ENCODE measurements at regions not wholly inside any gene's neighbourhood (a gene's known extent, or its start where the extent isn't known, plus 50 kb on each side); places are given as distances from the start of the nearest gene placed in this dataset.

- no peak for DNase-seq (ENCODE audit: low read depth in 2 of 2)
These were observed 290.5 kb downstream of the KBTBD8 start for GRCh38 chr3:67288466-67289106.

- no peak for DNase-seq (ENCODE audit: low read depth in 2 of 2)
These were observed 291.5 kb downstream of the KBTBD8 start for GRCh38 chr3:67289626-67290025.

- no peak for DNase-seq (ENCODE audit: low read depth in 2 of 2)
These were observed 292.3 kb downstream of the KBTBD8 start for GRCh38 chr3:67290438-67290837.

GRCh38 chr3:67291287-67292252 lies 293.5 kb downstream of the KBTBD8 start:
- no peak for DNase-seq (ENCODE audit: low read depth in 2 of 2)

GRCh38 chr3:67292356-67293121 lies 294.4 kb downstream of the KBTBD8 start:
- no peak for DNase-seq (ENCODE audit: low read depth in 2 of 2)

- DNase-seq (ENCODE audit: low read depth in 2 of 2) = no peak
These were observed 296.2 kb downstream of the KBTBD8 start for GRCh38 chr3:67294341-67294740.

- no peak for DNase-seq (ENCODE audit: low read depth in 2 of 2)
These were observed 298.2 kb downstream of the KBTBD8 start for GRCh38 chr3:67296039-67296892.

GRCh38 chr3:67297715-67298475 lies 299.8 kb downstream of the KBTBD8 start:
- no peak for DNase-seq (ENCODE audit: low read depth in 2 of 2)

- no peak for DNase-seq (ENCODE audit: low read depth in 2 of 2)
These were observed 303.4 kb downstream of the KBTBD8 start for GRCh38 chr3:67301556-67301955.

GRCh38 chr3:67302489-67302888 lies 304.4 kb downstream of the KBTBD8 start:
- DNase-seq (ENCODE audit: low read depth in 2 of 2) = no peak

GRCh38 chr3:67305160-67305559 lies 307.1 kb downstream of the KBTBD8 start:
- DNase-seq (ENCODE audit: low read depth in 2 of 2) = no peak

GRCh38 chr3:67305922-67306321 lies 307.8 kb downstream of the KBTBD8 start:
- no peak for DNase-seq (ENCODE audit: low read depth in 2 of 2)

GRCh38 chr3:67311440-67311839 lies 313.3 kb downstream of the KBTBD8 start:
- no peak for DNase-seq (ENCODE audit: low read depth in 2 of 2)

- DNase-seq (ENCODE audit: low read depth in 2 of 2) = no peak
These were observed 314.0 kb downstream of the KBTBD8 start for GRCh38 chr3:67312155-67312554.

- DNase-seq (ENCODE audit: low read depth in 2 of 2) = no peak
These were observed 320.1 kb downstream of the KBTBD8 start for GRCh38 chr3:67318162-67318561.

GRCh38 chr3:67324554-67324953 lies 326.4 kb downstream of the KBTBD8 start:
- no peak for DNase-seq (ENCODE audit: low read depth in 2 of 2)

Measured in stimulated activated CD8-positive, alpha-beta memory T cell treated with anti-CD3 and anti-CD28 coated beads, Interleukin-7, amount 100 ng/mL, for 1 hour (primary cell).